NCI-H2107 treated with DMSO at 0.1 percent for 48 hours (cell line): ENCODE measurements at regions not wholly inside any gene's neighbourhood (a gene's known extent, or its start where the extent isn't known, plus 50 kb on each side); places are given as distances from the start of the nearest gene placed in this dataset.

Experiments used
- DNase-seq: peaks from one replicate; lab custom pipeline; 2025; ENCODE audit not compliant: unreplicated experiment; lab: John Stamatoyannopoulos, UW

- no peak for DNase-seq
Measured at GRCh38 chr14:48454887-48455286, 779.5 kb upstream of the MDGA2 start.

GRCh38 chr14:48452437-48452995, 777.1 kb upstream of the MDGA2 start:
- no peak for DNase-seq

GRCh38 chr14:48435221-48435620, 759.8 kb upstream of the MDGA2 start:
- DNase-seq = no peak

- no peak for DNase-seq
Measured at GRCh38 chr14:48430805-48431204, 755.4 kb upstream of the MDGA2 start.

- no peak for DNase-seq
Measured at GRCh38 chr14:48429512-48429911, 754.1 kb upstream of the MDGA2 start.

GRCh38 chr14:48417715-48418500, 742.5 kb upstream of the MDGA2 start:
- no peak for DNase-seq

- no peak for DNase-seq
Measured at GRCh38 chr14:48401321-48401720, 725.9 kb upstream of the MDGA2 start.

- DNase-seq = peak; percentile 50
Measured at GRCh38 chr14:48398675-48399282, 723.4 kb upstream of the MDGA2 start.

GRCh38 chr14:48391661-48392060, 716.3 kb upstream of the MDGA2 start:
- no peak for DNase-seq

- no peak for DNase-seq
Measured at GRCh38 chr14:48390346-48390745, 714.9 kb upstream of the MDGA2 start.

- DNase-seq = no peak
Measured at GRCh38 chr14:48384821-48385220, 709.4 kb upstream of the MDGA2 start.

- DNase-seq = no peak
Measured at GRCh38 chr14:48382961-48383360, 707.6 kb upstream of the MDGA2 start.

GRCh38 chr14:48378541-48378940, 703.1 kb upstream of the MDGA2 start:
- DNase-seq = no peak

- no peak for DNase-seq
Measured at GRCh38 chr14:48373981-48374380, 698.6 kb upstream of the MDGA2 start.

GRCh38 chr14:48350971-48351370, 675.6 kb upstream of the MDGA2 start:
- no peak for DNase-seq

- DNase-seq = no peak
Measured at GRCh38 chr14:48349689-48350088, 674.3 kb upstream of the MDGA2 start.

- no peak for DNase-seq
Measured at GRCh38 chr14:48341069-48341468, 665.7 kb upstream of the MDGA2 start.

GRCh38 chr14:48333221-48333920, 658.0 kb upstream of the MDGA2 start:
- DNase-seq = no peak

GRCh38 chr14:48331421-48331820, 656.0 kb upstream of the MDGA2 start:
- DNase-seq = no peak

GRCh38 chr14:48325486-48325885, 650.1 kb upstream of the MDGA2 start:
- DNase-seq = no peak

GRCh38 chr14:48323665-48324064, 648.3 kb upstream of the MDGA2 start:
- DNase-seq = no peak

- no peak for DNase-seq
Measured at GRCh38 chr14:48319823-48320222, 644.4 kb upstream of the MDGA2 start.
